Natural killer cell (primary cell): ENCODE measurements at regions not wholly inside any gene's neighbourhood (a gene's known extent, or its start where the extent isn't known, plus 50 kb on each side); places are given as distances from the start of the nearest gene placed in this dataset.

Experiments
- ATAC-seq, 3 donors: fragments of 150-1000 bp in 2 of 3; fragments of 200-7000 bp in 1 of 3; cut with Tn5 transposase; 1 replicate in 1 of 3; 2 replicates in 2 of 3; pipeline ENCODE4 v1.10.0; 2021; ENCODE audit warnings: mild to moderate bottlenecking in 2 of 3, moderate library complexity in 2 of 3
- DNase-seq, 2 donors: peaks; one replicate each; pipeline versions ENCODE4 v3.0.0 to v3.0.0-alpha.2; 2013 to 2021; ENCODE audit warnings: mixed read lengths in 1 of 2
- H3K27ac ChIP-seq: one replicate; pipeline ENCODE4 v1.5.1; 2013; ENCODE audit warnings: mild to moderate bottlenecking, low read length
- H3K27me3 ChIP-seq: one replicate; pipeline ENCODE4 v1.6.1; 2013; ENCODE audit warnings: low read length; ENCODE audit not compliant: control insufficient read depth, insufficient read depth
- H3K36me3 ChIP-seq: one replicate; pipeline ENCODE4 v1.6.1; 2013; ENCODE audit warnings: low read length; ENCODE audit not compliant: control insufficient read depth, insufficient read depth
- H3K4me1 ChIP-seq: one replicate; pipeline ENCODE4 v1.6.1; 2013; ENCODE audit warnings: low read length; ENCODE audit not compliant: control insufficient read depth, insufficient read depth
- H3K4me3 ChIP-seq: one replicate; pipeline ENCODE4 v1.5.1; 2013; ENCODE audit warnings: low read length
- H3K9me3 ChIP-seq: one replicate; pipeline ENCODE4 v1.6.1; 2013; ENCODE audit warnings: low read length; ENCODE audit not compliant: control insufficient read depth, insufficient read depth
- H3K27ac Mint-ChIP-seq, 2 donors: one replicate each; pipeline ENCODE4 v1.8.0; 2022; ENCODE audit warnings: mild to moderate bottlenecking in 2 of 2, mixed read lengths in 2 of 2, moderate library complexity in 1 of 2
- H3K27me3 Mint-ChIP-seq, 2 donors: one replicate each; pipeline ENCODE4 v1.8.0; 2022; ENCODE audit warnings: low read depth in 2 of 2, mixed read lengths in 2 of 2
- H3K36me3 Mint-ChIP-seq: one replicate; pipeline ENCODE4 v1.8.0; 2022; ENCODE audit warnings: mixed read lengths
- H3K4me1 Mint-ChIP-seq, 2 donors: one replicate each; pipeline ENCODE4 v1.8.0; 2022; ENCODE audit warnings: mixed read lengths in 2 of 2
- H3K4me3 Mint-ChIP-seq: one replicate; pipeline ENCODE4 v1.8.0; 2022; ENCODE audit warnings: mild to moderate bottlenecking, moderate library complexity, mixed read lengths
- H3K9me3 Mint-ChIP-seq, 2 donors: one replicate each; pipeline ENCODE4 v1.8.0; 2022; ENCODE audit warnings: mixed read lengths in 2 of 2
- CTCF ChIP-seq: fragments of 200-600 bp; IDR thresholded peaks from one replicate; pipeline ENCODE4 v1.8.0; 2022; ENCODE audit warnings: antibody characterized with exemption
- WGBS: methylation state at CpG from one replicate; pipeline ENCODE4 v1.1.7; 2013; ENCODE audit warnings: missing lambda C conversion rate; ENCODE audit not compliant: insufficient coverage; 5-methylcytosine and 5-hydroxymethylcytosine counted together
- intact Hi-C: fragments of 100-400 bp; cut with micrococcal nuclease; formaldehyde crosslinking; loops from one replicate; pipeline ENCODE4 v1.14.2; 2022

- intact Hi-C loops: no loop called here
- no peaks in the 10 kb centered on the region for H3K36me3 Mint-ChIP-seq
- DNase-seq: no peak
- H3K27ac Mint-ChIP-seq: peak overlapping the region in 1 of 2 donors; percentile 9
- ATAC-seq: no peak
- H3K4me3 Mint-ChIP-seq: no peak overlapping the region
- TF ChIP-seq CTCF: no peak
- H3K27me3 Mint-ChIP-seq: no peaks in the 10 kb centered on the region
- 58% methylated on average over 9 of the region's 9 CpGs for WGBS
- H3K9me3 Mint-ChIP-seq: peaks cover 0 to 2% of the 10 kb centered on the region in 2 donors
- Histone ChIP-seq H3K36me3 (no peaks in the 10 kb centered on the region), H3K9me3 (no peaks in the 10 kb centered on the region), H3K4me1 (peaks cover 6% of the 10 kb centered on the region), H3K27me3 (no peaks in the 10 kb centered on the region), H3K27ac (no peak overlapping the region), H3K4me3 (no peak overlapping the region)
- peaks cover 15 to 27% of the 10 kb centered on the region in 2 donors for H3K4me1 Mint-ChIP-seq
Measured at GRCh38 chr3:177525987-177526712, 328.9 kb upstream of the TBL1XR1 start.

GRCh38 chr3:177527182-177527581 is 329.9 kb upstream of the TBL1XR1 start:
- no peak overlapping the region for H3K27ac ChIP-seq
- H3K4me1 ChIP-seq: peaks cover 6% of the 10 kb centered on the region
- Mint-ChIP-seq H3K4me1 (peaks cover 15 to 27% of the 10 kb centered on the region in 2 donors), H3K36me3 (no peaks in the 10 kb centered on the region), H3K9me3 (peaks cover 0 to 2% of the 10 kb centered on the region in 2 donors), H3K27me3 (no peaks in the 10 kb centered on the region), H3K4me3 (no peak overlapping the region), H3K27ac (no peak overlapping the region)
- intact Hi-C loops: no loop called here
- ATAC-seq (no peak), DNase-seq (no peak)
- 97% methylated on average over 7 of the region's 7 CpGs for WGBS
- no peak overlapping the region for H3K4me3 ChIP-seq
- TF ChIP-seq CTCF: no peak
- H3K27me3 ChIP-seq: no peaks in the 10 kb centered on the region
- no peaks in the 10 kb centered on the region for H3K36me3 ChIP-seq
- no peaks in the 10 kb centered on the region for H3K9me3 ChIP-seq

GRCh38 chr3:177528306-177529070 is 331.2 kb upstream of the TBL1XR1 start:
- intact Hi-C loops: no loop called here
- H3K27me3 ChIP-seq: no peaks in the 10 kb centered on the region
- Mint-ChIP-seq H3K9me3 (peaks cover 0 to 2% of the 10 kb centered on the region in 2 donors), H3K4me1 (peaks cover 15 to 27% of the 10 kb centered on the region in 2 donors), H3K27ac (no peak overlapping the region), H3K4me3 (no peak overlapping the region), H3K27me3 (no peaks in the 10 kb centered on the region), H3K36me3 (no peaks in the 10 kb centered on the region)
- no peak overlapping the region for H3K27ac ChIP-seq
- H3K4me3 ChIP-seq: no peak overlapping the region
- TF ChIP-seq CTCF: no peak
- no peaks in the 10 kb centered on the region for H3K36me3 ChIP-seq
- WGBS: 88% methylated on average over 1 of the region's 2 CpGs
- H3K4me1 ChIP-seq: peaks cover 6% of the 10 kb centered on the region
- DNase-seq (no peak), ATAC-seq (no peak)
- no peaks in the 10 kb centered on the region for H3K9me3 ChIP-seq
